Endometrium (tissue), 2 donors: ENCODE measurements at regions not wholly inside any gene's neighbourhood (a gene's known extent, or its start where the extent isn't known, plus 50 kb on each side); places are given as distances from the start of the nearest gene placed in this dataset.

Experiments
- FAIRE-seq: peaks from 2 replicates; lab custom pipeline; 2012; peaks lifted over from hg19 to GRCh38; lab: Jason Lieb, UNC
- donor health status: control.
- donor health status: control.

- FAIRE-seq: no peak
Observed at GRCh38 chr14:95442016-95442632, 74.3 kb downstream of the SYNE3 start.

- FAIRE-seq: no peak
Observed at GRCh38 chr14:95440951-95441350, 75.5 kb downstream of the SYNE3 start.

DNA sequence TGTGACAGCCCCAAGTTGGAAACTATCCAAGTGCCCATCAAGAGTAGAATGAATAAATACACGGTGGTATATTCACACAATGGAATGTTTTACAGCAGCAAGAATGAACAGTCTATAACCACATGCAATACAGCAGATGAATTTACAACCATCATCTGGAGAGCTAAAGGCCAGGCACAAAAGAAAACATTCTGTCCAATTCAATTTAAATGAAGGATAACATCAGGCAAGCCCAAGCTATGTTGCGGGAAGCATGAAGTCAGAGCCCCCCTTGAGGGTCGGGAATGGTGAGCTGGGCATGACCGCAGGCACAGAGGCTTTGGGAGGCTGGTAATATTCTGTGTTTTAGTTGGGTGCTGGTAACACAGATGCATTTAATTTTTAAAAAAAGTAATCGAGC lies 76.0 kb downstream of the SYNE3 start:
- FAIRE-seq: no peak

DNA sequence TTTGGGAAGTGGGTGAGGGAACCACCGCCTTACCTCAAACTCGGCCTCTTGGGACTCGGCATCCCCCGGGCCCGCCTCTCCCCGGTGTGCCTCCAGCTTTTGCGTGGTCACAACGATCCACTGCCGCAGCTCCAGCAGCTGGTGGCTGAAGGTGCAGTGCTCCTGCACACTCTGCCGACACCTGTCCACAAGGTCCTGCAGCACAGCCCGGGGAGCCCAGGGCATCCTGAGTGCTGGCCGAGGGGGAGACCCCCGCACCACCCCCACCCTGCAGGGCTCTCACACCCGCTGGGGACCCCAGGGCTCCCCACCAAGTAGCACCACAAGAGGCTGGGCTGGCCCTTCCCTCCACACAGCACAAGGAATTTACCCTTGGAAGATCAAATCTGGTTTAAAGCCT lies 76.6 kb downstream of the SYNE3 start:
- no peak for FAIRE-seq

DNA sequence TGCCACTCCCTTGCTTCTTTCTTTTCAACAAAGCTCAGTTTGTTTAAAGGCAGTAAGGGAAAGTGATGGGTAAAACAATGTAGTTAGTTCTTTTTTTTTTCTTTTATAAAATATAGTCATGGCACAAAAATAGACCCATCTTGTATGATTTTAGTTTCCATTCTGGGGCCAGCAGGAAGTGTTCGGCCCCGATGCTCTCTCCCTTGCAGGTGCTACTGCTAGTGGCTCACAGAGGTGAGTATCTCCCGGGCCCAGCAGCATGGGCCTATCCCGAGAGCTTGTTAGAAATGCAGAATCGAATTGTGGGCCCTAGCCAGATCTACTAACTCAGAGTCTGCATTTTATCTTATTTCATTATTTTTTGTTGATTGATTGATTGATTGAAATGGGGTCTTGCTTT lies 78.7 kb downstream of the SYNE3 start:
- FAIRE-seq: no peak

DNA sequence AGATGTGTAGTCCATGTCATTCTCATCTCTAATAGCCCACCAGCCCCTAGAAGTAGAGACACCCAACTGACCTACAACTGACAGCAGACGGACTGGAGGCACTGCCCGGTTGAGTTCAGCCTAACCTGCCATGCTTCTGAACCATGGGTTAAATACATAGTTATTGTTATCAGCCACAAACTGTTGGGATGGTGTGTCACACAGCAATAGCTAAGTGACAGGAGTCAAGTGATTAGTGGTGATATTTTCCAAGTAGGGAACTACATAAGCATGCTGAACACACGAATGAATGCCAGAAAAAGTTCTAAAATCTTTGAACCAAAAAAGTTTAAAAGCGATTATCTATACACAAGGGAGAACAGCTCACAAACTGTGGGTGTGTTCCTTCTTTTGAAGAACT lies 80.1 kb downstream of the SYNE3 start:
- no peak for FAIRE-seq

- FAIRE-seq: no peak
Observed at GRCh38 chr14:95434121-95434520, 82.3 kb downstream of the SYNE3 start.

- no peak for FAIRE-seq
Observed at GRCh38 chr14:95433094-95433478, 83.4 kb downstream of the SYNE3 start.

DNA sequence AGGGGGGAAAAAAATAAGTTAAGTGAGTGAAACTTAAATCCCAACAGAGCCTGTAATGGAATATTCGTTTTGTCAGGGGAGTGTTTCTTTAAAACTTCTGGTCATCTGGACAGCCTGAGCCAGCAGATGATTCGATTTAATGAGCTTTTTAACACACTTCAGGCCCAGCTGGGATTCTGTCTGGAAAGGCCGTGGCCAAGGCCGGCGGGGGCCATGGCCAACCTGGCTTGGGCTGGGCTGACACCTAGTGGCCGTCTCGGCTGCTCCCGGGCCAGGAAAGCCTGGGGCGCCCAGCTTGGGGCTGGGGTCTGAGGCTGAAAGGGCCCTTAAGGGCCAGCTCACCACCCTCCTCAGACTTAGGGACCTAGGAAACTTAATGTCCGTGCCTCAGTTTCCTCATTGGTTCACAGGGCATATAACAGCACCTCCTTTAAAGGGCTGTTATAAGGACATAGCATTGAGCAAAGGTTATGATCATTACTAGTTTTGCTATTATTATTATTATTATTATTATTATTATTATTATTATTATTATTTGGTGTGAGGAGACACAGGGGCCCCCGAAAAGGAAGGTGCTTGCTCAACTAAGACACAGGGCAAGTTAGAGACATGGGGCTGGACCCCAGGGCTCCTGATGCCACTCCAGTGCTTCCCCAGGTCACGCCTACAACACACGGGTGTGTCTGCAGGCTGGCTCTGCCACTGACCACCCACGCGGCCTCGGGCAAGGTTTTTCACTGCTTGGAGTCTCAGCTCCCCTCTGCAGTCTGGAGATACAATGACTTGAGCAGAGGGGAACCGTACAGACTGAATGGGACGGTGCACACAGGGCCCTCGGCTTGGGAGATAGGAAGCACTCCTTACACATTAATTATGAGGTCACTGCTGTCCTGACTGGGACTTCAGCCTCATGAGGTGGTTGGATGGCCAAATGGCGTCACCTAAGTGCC lies 84.0 kb downstream of the SYNE3 start:
- FAIRE-seq: peak; percentile 78

DNA sequence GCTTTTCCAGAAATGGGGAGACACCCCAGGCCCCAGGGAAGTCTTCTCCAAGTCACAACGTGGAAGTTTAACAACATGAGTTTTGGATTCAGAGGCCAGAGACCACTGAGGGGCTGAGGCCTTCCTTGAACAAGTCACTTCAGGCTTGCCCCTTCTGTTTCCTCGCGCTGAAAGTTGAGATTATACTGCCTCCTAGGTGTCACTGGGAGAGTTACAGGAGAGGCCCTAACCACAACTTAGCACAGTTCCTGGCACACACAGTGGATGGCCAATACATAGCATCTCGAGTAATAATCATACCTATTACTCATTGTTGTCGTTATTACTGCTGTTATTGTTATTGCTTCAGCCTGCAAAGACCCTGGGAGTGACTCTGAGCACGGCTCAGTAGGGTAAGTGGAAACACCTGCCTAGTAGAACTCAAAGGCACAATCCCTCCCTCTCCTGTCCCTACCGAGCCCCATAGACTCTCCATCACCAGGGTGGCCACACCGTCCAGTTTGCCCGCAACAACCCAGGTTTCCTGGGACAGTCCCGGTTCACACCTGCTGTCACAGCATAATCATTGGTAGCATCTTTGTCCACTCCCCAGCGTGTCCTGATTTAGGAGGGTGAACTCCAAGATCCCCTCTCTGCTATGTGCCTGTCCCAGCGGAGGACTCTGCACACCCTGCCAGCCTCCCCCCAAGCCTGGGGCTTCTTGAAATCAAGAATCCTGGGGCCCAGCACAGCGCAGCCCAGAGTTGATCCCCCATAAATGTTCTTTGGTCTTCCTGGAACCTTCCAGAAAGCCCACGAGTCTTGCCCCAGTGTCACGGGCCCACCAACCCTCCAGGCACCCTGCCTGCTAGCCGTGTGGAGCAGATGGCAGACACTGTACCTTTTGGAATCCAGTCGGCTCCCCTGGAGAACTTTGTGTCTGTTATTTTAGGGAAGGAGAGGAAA lies 85.0 kb downstream of the SYNE3 start:
- no peak for FAIRE-seq

GRCh38 chr14:95428557-95428956 lies 87.9 kb downstream of the SYNE3 start:
- FAIRE-seq: no peak

- FAIRE-seq: no peak
Observed at GRCh38 chr14:95426116-95426475, 90.4 kb downstream of the SYNE3 start.

- FAIRE-seq: no peak
Observed at GRCh38 chr14:95425369-95426115, 90.9 kb downstream of the SYNE3 start.

GRCh38 chr14:95424529-95424928 lies 91.9 kb downstream of the SYNE3 start:
- FAIRE-seq: no peak

DNA sequence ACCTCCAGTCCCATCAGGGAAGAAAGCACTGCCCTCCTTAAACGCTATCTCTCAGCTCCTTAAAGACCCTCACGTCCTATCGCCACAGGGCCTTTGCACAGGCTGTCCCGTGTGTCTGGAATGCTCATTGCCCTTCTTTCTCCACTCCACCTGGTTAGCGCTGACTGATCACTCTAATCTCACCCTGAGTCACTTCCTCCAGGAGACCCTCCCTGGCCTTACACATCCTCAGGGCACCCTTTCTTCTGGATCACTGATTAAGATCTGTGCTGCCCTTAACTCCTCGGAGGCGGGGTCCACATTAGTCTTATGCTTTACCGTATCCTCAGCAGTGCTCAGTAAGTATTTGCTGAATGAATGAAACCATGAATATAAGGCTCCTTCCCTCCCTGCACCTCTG lies 94.7 kb downstream of the SYNE3 start:
- no peak for FAIRE-seq

DNA sequence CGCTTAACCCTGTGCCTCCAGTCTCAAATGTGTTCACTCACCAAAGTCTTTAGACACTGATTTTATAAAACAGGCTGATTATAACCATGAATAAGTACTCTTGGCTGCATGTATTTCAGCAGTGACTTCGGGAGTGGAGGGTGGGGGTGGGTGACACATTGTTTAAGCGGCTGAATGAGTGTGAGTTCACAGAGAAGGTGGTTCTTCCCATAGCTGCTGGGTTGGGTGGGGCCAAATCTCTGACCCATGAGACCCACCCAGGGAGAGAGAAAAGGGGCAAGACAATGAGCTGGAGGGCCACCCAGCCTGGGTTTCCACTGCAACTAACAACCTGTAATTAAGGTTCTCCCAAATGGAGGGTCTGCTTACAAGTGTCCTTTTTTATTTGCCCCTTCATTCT lies 96.4 kb downstream of the SYNE3 start:
- no peak for FAIRE-seq

DNA sequence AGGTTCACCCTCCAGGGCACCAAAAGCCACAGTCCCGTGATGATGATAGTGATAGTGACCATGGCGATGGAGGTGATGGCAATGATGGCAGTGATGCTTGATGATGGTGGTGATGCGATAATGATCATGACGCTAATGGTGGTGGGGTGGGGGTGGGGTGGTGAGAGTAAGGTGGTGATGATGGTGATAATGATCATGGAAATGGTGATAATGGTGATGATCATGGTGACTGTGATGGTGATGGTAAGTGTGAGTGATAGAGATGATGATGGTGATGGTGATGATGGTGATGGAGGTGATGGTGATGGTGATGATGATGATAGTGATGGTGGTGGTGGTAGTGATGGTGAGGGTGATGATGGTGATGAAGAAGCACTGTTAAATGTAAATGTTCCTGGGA lies 96.9 kb downstream of the SYNE3 start:
- FAIRE-seq: no peak

- FAIRE-seq: no peak
Observed at GRCh38 chr14:95418858-95419257, 97.6 kb downstream of the SYNE3 start.

- no peak for FAIRE-seq
Observed at GRCh38 chr14:95417492-95417891, 97.8 kb upstream of the CLMN start.

- no peak for FAIRE-seq
Observed at GRCh38 chr14:95415993-95416392, 96.3 kb upstream of the CLMN start.

DNA sequence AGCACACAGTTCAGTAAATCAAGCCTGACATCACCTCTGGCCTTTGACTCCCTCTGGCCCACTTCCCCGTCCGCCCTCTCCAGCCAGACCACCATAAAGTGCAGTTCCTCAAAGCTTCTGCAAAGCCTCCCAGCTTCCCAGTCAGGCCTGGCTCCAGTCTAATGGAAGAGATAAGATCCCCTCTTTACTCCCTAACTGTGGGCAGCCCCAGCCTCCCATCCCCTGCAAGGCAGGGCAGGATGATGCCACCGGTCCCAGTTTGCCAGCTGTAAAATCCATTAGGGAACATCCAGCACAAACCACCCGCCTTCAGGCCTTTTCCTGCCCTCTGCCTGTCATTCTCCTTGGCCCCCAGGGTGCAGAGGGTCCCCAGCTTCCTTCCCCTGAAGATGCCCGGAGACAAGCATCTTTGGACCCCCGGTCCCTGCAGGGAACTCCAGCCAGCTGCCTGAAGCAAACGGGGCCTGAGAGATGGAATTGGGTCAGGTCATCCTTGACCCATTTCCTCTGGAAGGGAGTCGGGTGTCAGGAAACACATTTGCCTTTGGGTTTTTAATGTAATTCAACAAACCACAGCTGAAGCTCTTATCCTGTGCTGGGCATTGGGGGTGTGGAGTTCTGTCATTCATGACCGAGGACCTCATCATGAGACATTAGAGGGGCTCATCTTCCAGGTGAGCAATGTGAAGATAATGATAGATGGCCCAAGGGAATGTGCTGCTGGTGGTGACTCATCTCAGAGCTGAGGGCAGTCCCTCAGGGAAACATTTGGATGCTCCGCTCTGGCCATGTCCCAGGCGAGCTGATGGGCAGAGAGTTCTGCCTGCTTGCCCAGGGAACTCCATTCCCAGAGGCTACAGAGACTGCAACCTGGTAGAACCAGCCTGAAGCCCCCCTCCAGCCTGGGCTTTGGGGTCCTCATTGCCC lies 93.8 kb upstream of the CLMN start:
- no peak for FAIRE-seq
